Fibroblast of lung (primary cell): ENCODE measurements at regions not wholly inside any gene's neighbourhood (a gene's known extent, or its start where the extent isn't known, plus 50 kb on each side); places are given as distances from the start of the nearest gene placed in this dataset.

Experiments used
- DNase-seq, 2 donors: peaks; one replicate each; pipeline versions ENCODE4 v3.0.0 to v3.0.0-alpha.2; 2010; ENCODE audit warnings: low read depth in 2 of 2
- H2AFZ ChIP-seq: 2 replicates; pipeline ENCODE4 v1.5.1; 2012; ENCODE audit warnings: low read length, control low read depth, inconsistent platforms
- H3K27ac ChIP-seq: 2 replicates; pipeline ENCODE4 v1.5.1; 2011; ENCODE audit warnings: low read length, control low read depth; ENCODE audit not compliant: insufficient read depth
- H3K27me3 ChIP-seq: 2 replicates; pipeline ENCODE4 v1.5.1; 2011; ENCODE audit warnings: mild to moderate bottlenecking, low read length; ENCODE audit not compliant: control insufficient read depth, insufficient read depth
- H3K36me3 ChIP-seq: 2 replicates; pipeline ENCODE4 v1.5.1; 2011; ENCODE audit warnings: low read length; ENCODE audit not compliant: control insufficient read depth, insufficient read depth
- H3K4me1 ChIP-seq: 2 replicates; pipeline ENCODE4 v1.5.1; 2011; ENCODE audit warnings: low read length; ENCODE audit not compliant: control insufficient read depth, insufficient read depth; ENCODE audit errors: extremely low read depth
- H3K4me2 ChIP-seq: 2 replicates; pipeline ENCODE4 v1.5.1; 2011; ENCODE audit warnings: low read length, control low read depth; ENCODE audit not compliant: insufficient read depth; ENCODE audit errors: extremely low read depth
- H3K4me3 ChIP-seq, 4 experiments: fragments of 200-600 bp in 1 of 4; sonication (generic) in 1 of 4; replicated peaks in 1 of 4; 2 replicates each; pipeline ENCODE4 v1.5.1; 2011 to 2016; ENCODE audit warnings: low read length in 4 of 4, low read depth in 3 of 4, mild to moderate bottlenecking in 3 of 4, control low read depth in 2 of 4, inconsistent platforms in 1 of 4, mixed read lengths in 1 of 4; ENCODE audit not compliant: insufficient read depth in 1 of 4; ENCODE audit errors: control extremely low read depth in 1 of 4
- H3K79me2 ChIP-seq: 2 replicates; pipeline ENCODE4 v1.5.1; 2012; ENCODE audit warnings: mild to moderate bottlenecking, low read length, inconsistent platforms; ENCODE audit not compliant: control insufficient read depth, insufficient read depth
- H3K9ac ChIP-seq: 2 replicates; pipeline ENCODE4 v1.5.1; 2011; ENCODE audit warnings: mild to moderate bottlenecking, low read length, control low read depth; ENCODE audit not compliant: insufficient read depth
- H3K9me3 ChIP-seq: 2 replicates; pipeline ENCODE4 v1.5.1; 2012; ENCODE audit warnings: low read depth, low read length; ENCODE audit not compliant: control insufficient read depth, insufficient read depth
- H4K20me1 ChIP-seq: 2 replicates; pipeline ENCODE4 v1.5.1; 2011; ENCODE audit warnings: low read length; ENCODE audit not compliant: control insufficient read depth, insufficient read depth; ENCODE audit errors: extremely low read depth
- EZH2 ChIP-seq: IDR thresholded peaks from 2 replicates; pipeline ENCODE4 v1.5.1; 2012; ENCODE audit warnings: low read length, control low read depth, mild to moderate bottlenecking; ENCODE audit errors: missing control alignments
- TF ChIP-seq, protein P1 (sequence below), 2 donors: IDR thresholded peaks in 1 of 2; conservative IDR thresholded peaks in 1 of 2; 1 replicate in 1 of 2; 2 replicates in 1 of 2; pipeline ENCODE4 v1.5.1; 2011 to 2012; ENCODE audit warnings: low read length in 2 of 2, control low read depth in 1 of 2, inconsistent platforms in 1 of 2, low read depth in 1 of 2, mild to moderate bottlenecking in 1 of 2

DNA sequence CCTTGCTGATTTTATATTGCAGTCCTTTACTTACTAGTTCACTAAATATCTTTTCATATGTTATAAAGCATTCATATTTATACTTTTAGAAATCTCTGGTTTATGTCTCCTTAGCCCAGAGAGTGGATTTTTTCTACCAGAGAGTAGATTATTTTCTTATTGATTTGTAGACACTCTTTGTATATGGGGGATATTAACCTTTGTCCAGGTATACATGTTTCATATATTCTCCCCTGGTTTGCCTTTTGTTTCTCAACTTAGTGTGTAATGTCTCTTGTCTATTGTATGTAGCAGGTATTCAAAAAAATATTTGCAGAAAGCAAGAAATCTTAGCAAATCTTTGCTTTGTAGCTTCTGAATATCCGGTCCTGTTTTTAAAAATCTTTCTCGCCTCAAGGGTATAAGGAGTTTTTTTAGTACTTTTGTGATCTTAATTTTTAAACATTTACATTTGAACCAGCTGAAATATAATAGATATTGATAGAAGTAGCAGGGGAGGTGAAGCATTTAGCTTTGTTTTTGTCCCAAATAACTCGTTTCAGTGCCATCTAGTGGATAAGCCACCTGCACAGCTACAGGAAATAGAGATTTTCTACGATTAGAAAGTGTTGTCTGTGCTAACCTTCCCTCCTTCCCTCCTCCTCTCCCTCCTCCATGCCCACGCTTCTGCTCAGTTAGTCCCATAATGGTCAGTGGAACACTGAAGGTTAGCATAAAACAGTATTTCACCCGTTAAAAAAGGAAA lies 97.0 kb downstream of the PHETA1 start:
- H3K4me2 ChIP-seq = no peak overlapping the region
- no peak overlapping the region for H3K4me3 ChIP-seq
- H3K4me1 ChIP-seq = no peaks in the 10 kb centered on the region
- no peak overlapping the region for H3K27ac ChIP-seq
- TF ChIP-seq, protein P1, sequence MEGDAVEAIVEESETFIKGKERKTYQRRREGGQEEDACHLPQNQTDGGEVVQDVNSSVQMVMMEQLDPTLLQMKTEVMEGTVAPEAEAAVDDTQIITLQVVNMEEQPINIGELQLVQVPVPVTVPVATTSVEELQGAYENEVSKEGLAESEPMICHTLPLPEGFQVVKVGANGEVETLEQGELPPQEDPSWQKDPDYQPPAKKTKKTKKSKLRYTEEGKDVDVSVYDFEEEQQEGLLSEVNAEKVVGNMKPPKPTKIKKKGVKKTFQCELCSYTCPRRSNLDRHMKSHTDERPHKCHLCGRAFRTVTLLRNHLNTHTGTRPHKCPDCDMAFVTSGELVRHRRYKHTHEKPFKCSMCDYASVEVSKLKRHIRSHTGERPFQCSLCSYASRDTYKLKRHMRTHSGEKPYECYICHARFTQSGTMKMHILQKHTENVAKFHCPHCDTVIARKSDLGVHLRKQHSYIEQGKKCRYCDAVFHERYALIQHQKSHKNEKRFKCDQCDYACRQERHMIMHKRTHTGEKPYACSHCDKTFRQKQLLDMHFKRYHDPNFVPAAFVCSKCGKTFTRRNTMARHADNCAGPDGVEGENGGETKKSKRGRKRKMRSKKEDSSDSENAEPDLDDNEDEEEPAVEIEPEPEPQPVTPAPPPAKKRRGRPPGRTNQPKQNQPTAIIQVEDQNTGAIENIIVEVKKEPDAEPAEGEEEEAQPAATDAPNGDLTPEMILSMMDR (conservative IDR thresholded peaks at IDR 0.05 in 1 of 2, IDR thresholded peaks at IDR 0.05 in 1 of 2; ENCODE audit: low read depth in 1 of 2, low read length in 2 of 2) = peak in 1 of 2 donors; percentile 38
- TF ChIP-seq EZH2 = no peak
- H3K9me3 ChIP-seq = no peaks in the 10 kb centered on the region
- H2AFZ ChIP-seq = no peak overlapping the region
- no peak for DNase-seq
- H3K27me3 ChIP-seq = peaks cover 5% of the 10 kb centered on the region
- H4K20me1 ChIP-seq = no peaks in the 10 kb centered on the region
- H3K79me2 ChIP-seq = no peaks in the 10 kb centered on the region
- H3K9ac ChIP-seq = no peak overlapping the region
- H3K36me3 ChIP-seq = no peaks in the 10 kb centered on the region

DNA sequence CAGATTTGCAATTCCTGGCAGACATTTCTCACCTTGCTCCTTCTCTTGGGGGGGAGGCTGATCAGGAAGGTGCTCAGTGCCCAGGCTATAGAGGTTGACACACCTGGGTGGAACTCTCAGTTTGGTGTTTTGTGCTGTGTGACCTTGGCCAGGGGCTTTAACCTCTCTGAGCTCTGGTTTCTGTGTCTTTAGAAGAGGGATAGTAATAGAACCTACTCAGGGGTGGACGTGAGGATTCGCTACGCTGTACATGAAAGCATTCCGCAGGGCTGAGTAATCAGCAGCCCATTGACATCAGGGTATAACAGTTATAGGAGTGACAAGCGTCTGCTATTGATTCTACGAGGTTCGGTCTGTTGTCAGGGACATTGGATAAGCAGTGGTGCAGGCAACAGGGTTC lies 98.1 kb downstream of the PHETA1 start:
- no peaks in the 10 kb centered on the region for H3K36me3 ChIP-seq
- TF ChIP-seq EZH2 = no peak
- TF ChIP-seq, protein P1 (conservative IDR thresholded peaks at IDR 0.05 in 1 of 2, IDR thresholded peaks at IDR 0.05 in 1 of 2; ENCODE audit: low read depth in 1 of 2, low read length in 2 of 2) = no peak
- H3K9ac ChIP-seq = no peak overlapping the region
- H3K79me2 ChIP-seq = no peaks in the 10 kb centered on the region
- no peaks in the 10 kb centered on the region for H4K20me1 ChIP-seq
- H3K4me3 ChIP-seq = no peak overlapping the region
- no peak for DNase-seq
- no peak overlapping the region for H2AFZ ChIP-seq
- peaks cover 5% of the 10 kb centered on the region for H3K27me3 ChIP-seq
- H3K4me2 ChIP-seq = no peak overlapping the region
- H3K4me1 ChIP-seq = no peaks in the 10 kb centered on the region
- no peaks in the 10 kb centered on the region for H3K9me3 ChIP-seq
- no peak overlapping the region for H3K27ac ChIP-seq

- Histone ChIP-seq H3K9ac (no peak overlapping the region), H2AFZ (no peak overlapping the region), H3K4me3 (no peak overlapping the region), H3K27me3 (peaks cover 4% of the 10 kb centered on the region), H3K4me2 (no peak overlapping the region), H3K79me2 (no peaks in the 10 kb centered on the region), H3K36me3 (no peaks in the 10 kb centered on the region), H3K4me1 (no peaks in the 10 kb centered on the region), H3K9me3 (no peaks in the 10 kb centered on the region), H4K20me1 (no peaks in the 10 kb centered on the region), H3K27ac (no peak overlapping the region)
- DNase-seq = no peak
- TF ChIP-seq, protein P1 (conservative IDR thresholded peaks at IDR 0.05 in 1 of 2, IDR thresholded peaks at IDR 0.05 in 1 of 2; ENCODE audit: low read depth in 1 of 2, low read length in 2 of 2) = no peak
- no peak for TF ChIP-seq EZH2
Measured at GRCh38 chr12:111270239-111270638, 98.7 kb downstream of the PHETA1 start.
